Hepatocyte (in vitro differentiated cells): ENCODE measurements at regions not wholly inside any gene's neighbourhood (a gene's known extent, or its start where the extent isn't known, plus 50 kb on each side); places are given as distances from the start of the nearest gene placed in this dataset.
"Not testable (repeated sequence)": the region's sequence is repeated elsewhere in the genome, so short reads cannot be mapped to it uniquely, and the experiment has no call there.

ENCODE experiments used
- DNase-seq: peaks from one replicate; pipeline ENCODE4 v3.0.0-alpha.2; 2016; ENCODE audit warnings: low spot score
- H2AFZ ChIP-seq: fragments of 200-600 bp; sonication (generic); 2 replicates; pipeline ENCODE4 v1.6.0; 2016; ENCODE audit warnings: antibody characterized with exemption, mild to moderate bottlenecking
- H3K27ac ChIP-seq: fragments of 200-600 bp; sonication (generic); 2 replicates; pipeline ENCODE4 v1.5.1; 2016; ENCODE audit warnings: mild to moderate bottlenecking
- H3K27me3 ChIP-seq: fragments of 200-600 bp; sonication (generic); 2 replicates; pipeline ENCODE4 v1.6.1; 2016
- H3K36me3 ChIP-seq: fragments of 200-600 bp; sonication (generic); replicated peaks from 2 replicates; pipeline ENCODE4 v1.5.1; 2016; ENCODE audit warnings: low read depth; ENCODE audit not compliant: insufficient read depth
- H3K4me1 ChIP-seq: fragments of 200-600 bp; sonication (generic); 2 replicates; pipeline ENCODE4 v1.5.1; 2016; ENCODE audit warnings: mild to moderate bottlenecking, moderate library complexity; ENCODE audit not compliant: insufficient read depth
- H3K4me2 ChIP-seq: fragments of 200-600 bp; sonication (generic); 2 replicates; pipeline ENCODE4 v1.6.0; 2016
- H3K4me3 ChIP-seq: fragments of 200-600 bp; sonication (generic); 2 replicates; pipeline ENCODE4 v1.5.1; 2016; ENCODE audit warnings: mild to moderate bottlenecking
- H3K79me2 ChIP-seq: fragments of 200-600 bp; sonication (generic); 2 replicates; pipeline ENCODE4 v1.6.0; 2017; ENCODE audit warnings: mild to moderate bottlenecking
- H3K9me2 ChIP-seq: fragments of 200-600 bp; sonication (generic); replicated peaks from 2 replicates; pipeline ENCODE4 v1.6.0; 2017; ENCODE audit warnings: mild to moderate bottlenecking; ENCODE audit not compliant: insufficient read depth
- H3K9me3 ChIP-seq: fragments of 200-600 bp; sonication (generic); 2 replicates; pipeline ENCODE4 v1.5.1; 2016; ENCODE audit warnings: low read depth, mild to moderate bottlenecking
- H4K20me1 ChIP-seq: fragments of 200-600 bp; sonication (generic); 2 replicates; pipeline ENCODE4 v1.6.0; 2016; ENCODE audit warnings: mild to moderate bottlenecking; ENCODE audit not compliant: insufficient read depth, poor library complexity, severe bottlenecking
- WGBS: methylation state at CpG from one replicate; pipeline ENCODE4 v1.1.6; 2016; ENCODE audit warnings: low lambda C conversion rate; ENCODE audit errors: missing lambda C conversion rate; 5-methylcytosine and 5-hydroxymethylcytosine counted together

GRCh38 chr2:87239558-87240215, 218.0 kb upstream of the PLGLB1 start:
- DNase-seq, H3K27ac ChIP-seq, H3K27me3 ChIP-seq, H3K4me1 ChIP-seq, H3K4me3 ChIP-seq, H2AFZ ChIP-seq, H3K9me2 ChIP-seq, H3K9me3 ChIP-seq, H3K4me2 ChIP-seq, H4K20me1 ChIP-seq, H3K36me3 ChIP-seq, H3K79me2 ChIP-seq: not testable (repeated sequence)
- WGBS = 90% methylated on average over 7 of the region's 8 CpGs

DNA sequence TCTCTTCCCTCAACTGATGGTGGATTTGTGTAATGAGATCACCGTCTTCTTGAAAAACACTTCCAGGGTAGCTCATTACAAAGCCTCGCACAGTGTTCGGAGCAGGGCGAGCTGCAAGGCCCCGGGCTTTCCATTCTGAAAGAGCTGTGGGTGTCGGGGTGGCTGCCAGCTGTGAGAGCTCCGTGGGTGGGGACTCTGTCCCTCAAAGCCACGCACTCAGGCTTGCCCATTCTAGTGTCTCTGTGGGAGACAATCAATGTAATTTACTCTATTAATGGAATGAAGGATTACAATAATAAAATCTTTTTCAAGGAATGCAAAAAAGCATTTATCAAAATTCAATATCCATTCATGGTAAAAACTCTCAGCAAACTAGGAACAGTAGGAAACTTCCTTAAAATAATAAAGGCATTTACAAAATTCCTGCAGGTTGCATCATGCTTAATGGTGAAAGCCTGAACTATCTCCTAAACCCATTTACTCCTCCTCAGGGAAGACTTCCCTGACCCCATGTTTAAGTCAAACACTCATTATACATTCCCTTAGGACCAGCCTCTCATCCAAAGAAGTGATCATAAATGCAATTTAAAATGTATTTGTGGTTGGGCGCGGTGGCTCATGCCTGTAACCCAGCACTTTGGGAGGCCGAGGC, 224.5 kb upstream of the PLGLB1 start:
- not testable (repeated sequence) for H3K79me2 ChIP-seq, H3K9me2 ChIP-seq, H3K4me2 ChIP-seq, H3K4me3 ChIP-seq, H2AFZ ChIP-seq, H3K27me3 ChIP-seq, H4K20me1 ChIP-seq, H3K4me1 ChIP-seq, H3K27ac ChIP-seq, H3K36me3 ChIP-seq, H3K9me3 ChIP-seq, DNase-seq
- 89% methylated on average over 10 of the region's 11 CpGs for WGBS

GRCh38 chr2:87252046-87252445, 230.4 kb upstream of the PLGLB1 start:
- not testable (repeated sequence) for H2AFZ ChIP-seq, H3K27ac ChIP-seq, DNase-seq, H4K20me1 ChIP-seq, H3K4me2 ChIP-seq, H3K79me2 ChIP-seq, H3K4me1 ChIP-seq, H3K9me2 ChIP-seq, H3K36me3 ChIP-seq, H3K27me3 ChIP-seq, H3K4me3 ChIP-seq, H3K9me3 ChIP-seq
- WGBS = 98% methylated on average over 5 of the region's 5 CpGs

- not testable (repeated sequence) for H3K27ac ChIP-seq, H3K4me1 ChIP-seq
- 80% methylated on average over 1 of the region's 1 CpG for WGBS
Observed at GRCh38 chr2:87254562-87254961, 232.9 kb upstream of the PLGLB1 start.

GRCh38 chr2:87255410-87255809, 233.8 kb upstream of the PLGLB1 start:
- H3K27me3 ChIP-seq, H3K79me2 ChIP-seq, H3K4me2 ChIP-seq, H3K4me3 ChIP-seq, H3K4me1 ChIP-seq, H3K9me3 ChIP-seq, H2AFZ ChIP-seq, H3K9me2 ChIP-seq, H4K20me1 ChIP-seq, H3K27ac ChIP-seq, DNase-seq, H3K36me3 ChIP-seq: not testable (repeated sequence)
- WGBS = 95% methylated on average over 11 of the region's 14 CpGs

More at GRCh38 chr2:87254562-87254961, 232.9 kb upstream of the PLGLB1 start:
- DNase-seq, H3K79me2 ChIP-seq, H3K9me3 ChIP-seq, H4K20me1 ChIP-seq, H3K4me2 ChIP-seq, H2AFZ ChIP-seq, H3K4me3 ChIP-seq, H3K27me3 ChIP-seq, H3K9me2 ChIP-seq, H3K36me3 ChIP-seq: not testable (repeated sequence)

GRCh38 chr2:87258887-87259286, 237.2 kb upstream of the PLGLB1 start:
- H3K27me3 ChIP-seq, H3K9me2 ChIP-seq, H3K4me3 ChIP-seq, H3K27ac ChIP-seq, DNase-seq, H2AFZ ChIP-seq, H3K79me2 ChIP-seq, H3K4me1 ChIP-seq, H3K36me3 ChIP-seq, H4K20me1 ChIP-seq, H3K4me2 ChIP-seq, H3K9me3 ChIP-seq: not testable (repeated sequence)
- 98% methylated on average over 7 of the region's 7 CpGs for WGBS

- not testable (repeated sequence) for H3K9me2 ChIP-seq, H3K27me3 ChIP-seq, H3K27ac ChIP-seq, H3K79me2 ChIP-seq, H3K36me3 ChIP-seq, H3K4me1 ChIP-seq, DNase-seq, H3K4me2 ChIP-seq, H2AFZ ChIP-seq, H3K4me3 ChIP-seq, H4K20me1 ChIP-seq, H3K9me3 ChIP-seq
- WGBS = 100% methylated on average over 3 of the region's 4 CpGs
Observed at GRCh38 chr2:87262184-87262702, 240.6 kb upstream of the PLGLB1 start.

DNA sequence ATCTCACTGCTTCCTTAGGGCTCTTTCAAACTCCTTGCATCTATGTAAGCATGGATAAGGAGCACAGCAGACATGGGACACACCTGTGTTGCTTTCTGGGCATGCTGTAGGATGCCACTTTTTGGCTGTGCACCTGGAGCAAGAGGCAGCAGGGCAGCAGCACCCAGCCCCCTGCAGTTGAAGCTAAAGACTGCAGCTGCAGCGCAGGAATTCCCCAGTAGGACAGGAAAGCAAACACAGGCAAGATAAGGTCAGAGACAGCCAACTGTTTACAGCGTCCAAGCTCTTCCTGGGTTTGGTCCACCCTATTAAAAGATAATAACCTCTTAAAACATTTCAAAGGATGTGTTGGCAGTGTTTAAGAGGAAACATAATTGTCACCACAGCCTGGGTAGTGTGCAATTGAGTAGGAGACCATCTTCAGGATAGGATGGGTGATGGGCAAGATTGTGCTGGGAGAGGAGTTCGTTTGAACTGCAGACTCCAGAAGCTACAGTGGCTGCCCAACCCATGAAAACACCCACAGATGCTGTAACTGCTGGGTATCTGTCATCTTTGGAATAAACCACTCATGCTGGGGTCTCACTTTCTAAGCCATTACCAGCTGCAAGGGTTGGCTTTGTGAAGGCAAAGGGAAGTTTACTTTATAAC, 242.3 kb upstream of the PLGLB1 start:
- WGBS = 17% methylated on average over 1 of the region's 3 CpGs
- not testable (repeated sequence) for DNase-seq

DNA sequence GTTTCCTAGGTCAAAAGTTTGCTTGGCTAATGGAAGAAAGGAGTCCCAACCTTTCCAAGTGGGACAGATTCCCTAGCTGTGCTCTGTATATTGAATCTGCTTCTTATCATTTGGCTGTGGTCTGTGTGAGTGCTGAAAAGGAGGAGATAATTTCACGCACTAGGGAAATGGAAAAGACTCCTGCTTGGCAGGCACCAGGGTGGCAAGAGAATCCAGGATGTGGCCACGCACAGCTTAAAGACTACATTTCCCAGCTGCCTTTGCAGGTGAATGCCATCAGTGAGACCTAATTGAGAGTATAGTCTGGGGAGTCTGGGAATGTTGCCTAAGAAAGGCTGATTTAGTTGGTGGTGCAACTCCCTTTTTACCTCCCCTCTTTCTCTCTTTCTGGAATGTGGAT, 253.5 kb upstream of the PLGLB1 start:
- not testable (repeated sequence) for H2AFZ ChIP-seq, H3K9me3 ChIP-seq, H3K4me3 ChIP-seq, H4K20me1 ChIP-seq, H3K27ac ChIP-seq, H3K4me1 ChIP-seq, DNase-seq, H3K36me3 ChIP-seq, H3K27me3 ChIP-seq, H3K9me2 ChIP-seq, H3K4me2 ChIP-seq, H3K79me2 ChIP-seq
- WGBS = 65% methylated on average over 2 of the region's 2 CpGs

More for the DNA sequence above, 242.3 kb upstream of the PLGLB1 start:
- not testable (repeated sequence) for H3K36me3 ChIP-seq, H3K79me2 ChIP-seq, H3K27me3 ChIP-seq, H2AFZ ChIP-seq, H3K27ac ChIP-seq, H3K9me2 ChIP-seq, H3K9me3 ChIP-seq, H3K4me1 ChIP-seq, H3K4me3 ChIP-seq, H3K4me2 ChIP-seq, H4K20me1 ChIP-seq
